ENCODE measurements at regions not wholly inside any gene's neighbourhood (a gene's known extent, or its start where the extent isn't known, plus 50 kb on each side); places are given as distances from the start of the nearest gene placed in this dataset.

DNA sequence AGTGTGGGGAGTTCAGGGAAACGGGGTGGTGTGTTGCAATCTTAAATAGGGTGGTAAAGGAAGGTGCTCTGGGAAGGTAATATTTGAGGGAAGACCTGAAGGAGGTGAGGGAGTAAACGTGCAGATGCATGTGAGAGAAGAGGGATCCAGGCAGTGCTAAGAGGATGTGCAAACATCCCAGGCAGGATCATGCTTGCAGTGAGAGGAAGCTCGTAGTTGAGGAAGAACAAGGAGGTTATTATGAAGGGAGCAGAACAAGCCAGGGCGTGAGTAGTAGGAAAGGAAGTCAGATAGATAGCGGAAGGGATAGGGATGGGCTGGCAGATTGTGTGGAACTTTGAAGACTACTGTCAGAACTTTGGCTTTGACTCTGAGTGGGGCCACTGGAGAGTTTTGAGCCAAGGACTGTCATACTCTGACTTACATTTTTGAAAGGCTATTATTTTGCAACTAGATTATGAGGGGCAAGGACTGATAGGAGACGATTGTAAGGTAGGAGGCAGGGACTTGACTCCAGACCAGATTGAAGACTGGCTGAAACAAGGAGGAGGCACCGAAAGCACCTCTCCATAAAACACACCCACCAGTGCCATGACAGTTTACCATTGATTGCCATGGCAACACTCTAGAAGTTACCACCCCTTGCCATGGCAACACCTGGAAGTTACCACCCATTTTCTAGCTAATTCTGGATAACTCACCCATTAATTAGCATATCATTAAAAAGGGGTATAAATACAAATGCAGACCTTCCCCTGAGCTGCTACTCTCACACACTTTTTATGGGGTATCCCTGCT, 67.0 kb downstream of the XCL2 start:
- TF ChIP-seq, protein P1, sequence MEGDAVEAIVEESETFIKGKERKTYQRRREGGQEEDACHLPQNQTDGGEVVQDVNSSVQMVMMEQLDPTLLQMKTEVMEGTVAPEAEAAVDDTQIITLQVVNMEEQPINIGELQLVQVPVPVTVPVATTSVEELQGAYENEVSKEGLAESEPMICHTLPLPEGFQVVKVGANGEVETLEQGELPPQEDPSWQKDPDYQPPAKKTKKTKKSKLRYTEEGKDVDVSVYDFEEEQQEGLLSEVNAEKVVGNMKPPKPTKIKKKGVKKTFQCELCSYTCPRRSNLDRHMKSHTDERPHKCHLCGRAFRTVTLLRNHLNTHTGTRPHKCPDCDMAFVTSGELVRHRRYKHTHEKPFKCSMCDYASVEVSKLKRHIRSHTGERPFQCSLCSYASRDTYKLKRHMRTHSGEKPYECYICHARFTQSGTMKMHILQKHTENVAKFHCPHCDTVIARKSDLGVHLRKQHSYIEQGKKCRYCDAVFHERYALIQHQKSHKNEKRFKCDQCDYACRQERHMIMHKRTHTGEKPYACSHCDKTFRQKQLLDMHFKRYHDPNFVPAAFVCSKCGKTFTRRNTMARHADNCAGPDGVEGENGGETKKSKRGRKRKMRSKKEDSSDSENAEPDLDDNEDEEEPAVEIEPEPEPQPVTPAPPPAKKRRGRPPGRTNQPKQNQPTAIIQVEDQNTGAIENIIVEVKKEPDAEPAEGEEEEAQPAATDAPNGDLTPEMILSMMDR (IDR thresholded peaks at IDR 0.05; ENCODE audit: low read depth, low read length), result no peak
- no peak for TF ChIP-seq EZH2phosphoT487 (IDR thresholded peaks at IDR 0.05; ENCODE audit: low read depth)
